ENCODE measurements at regions not wholly inside any gene's neighbourhood (a gene's known extent, or its start where the extent isn't known, plus 50 kb on each side); places are given as distances from the start of the nearest gene placed in this dataset.

DNA sequence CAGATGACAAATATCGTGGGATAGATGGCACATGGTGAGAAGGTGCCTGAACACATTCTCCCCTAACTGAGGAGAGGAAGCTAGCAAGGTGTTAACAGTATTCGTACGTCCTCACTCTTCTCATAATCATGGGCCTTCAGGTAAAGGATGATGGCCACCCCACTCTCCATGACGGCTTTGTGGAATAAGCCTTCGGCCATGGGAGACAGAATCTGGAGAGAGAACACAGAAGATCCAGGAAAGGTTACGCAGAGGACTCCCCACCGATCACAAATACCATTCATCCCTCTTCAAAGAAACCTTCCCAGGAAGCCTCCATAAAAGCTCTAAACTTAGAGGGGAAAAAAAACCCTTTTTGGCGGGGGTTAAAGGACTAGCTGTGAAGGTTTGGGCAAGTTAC lies 189.9 kb downstream of the BCR start (continued):
- TF ChIP-seq ZNF561 (tag by site-specific recombination; IDR thresholded peaks at IDR 0.05; ENCODE audit: borderline replicate concordance) (no peak), WT1 (tag by site-specific recombination; IDR thresholded peaks at IDR 0.05) (no peak)

DNA sequence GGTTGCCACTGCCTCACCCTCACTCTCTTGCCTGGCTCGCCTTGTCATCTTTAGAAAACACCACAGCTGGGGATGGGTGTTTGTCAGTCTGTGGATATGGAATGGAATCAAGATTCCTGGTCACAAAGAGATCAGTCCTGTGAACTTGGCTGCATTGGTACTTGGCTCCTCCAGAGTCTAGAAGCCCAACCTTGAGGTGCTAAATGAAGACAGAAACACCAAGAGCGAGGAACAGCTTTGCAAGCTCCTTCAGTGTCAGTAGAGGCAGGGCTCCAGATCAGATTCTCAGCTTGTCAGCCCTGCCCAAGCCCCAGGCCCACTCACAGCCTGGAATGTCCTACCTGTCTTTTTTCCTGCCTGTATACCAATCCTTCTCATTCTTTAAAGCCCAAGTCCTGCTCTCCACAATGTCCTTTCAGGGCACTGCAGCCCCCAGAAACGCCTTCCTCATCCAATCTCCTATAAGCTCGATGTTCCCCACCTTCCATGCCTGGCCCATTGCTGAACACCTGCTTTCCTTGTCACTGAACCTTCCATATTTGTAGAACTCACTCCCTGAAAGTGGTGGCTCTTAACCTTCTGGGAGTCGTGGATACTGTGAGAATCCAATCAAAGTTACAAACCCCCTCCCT lies 188.9 kb downstream of the BCR start:
- no peak overlapping the region for H3K27ac ChIP-seq (ENCODE audit: extremely low read depth, low read depth, low read length)
- TF ChIP-seq, protein P1, sequence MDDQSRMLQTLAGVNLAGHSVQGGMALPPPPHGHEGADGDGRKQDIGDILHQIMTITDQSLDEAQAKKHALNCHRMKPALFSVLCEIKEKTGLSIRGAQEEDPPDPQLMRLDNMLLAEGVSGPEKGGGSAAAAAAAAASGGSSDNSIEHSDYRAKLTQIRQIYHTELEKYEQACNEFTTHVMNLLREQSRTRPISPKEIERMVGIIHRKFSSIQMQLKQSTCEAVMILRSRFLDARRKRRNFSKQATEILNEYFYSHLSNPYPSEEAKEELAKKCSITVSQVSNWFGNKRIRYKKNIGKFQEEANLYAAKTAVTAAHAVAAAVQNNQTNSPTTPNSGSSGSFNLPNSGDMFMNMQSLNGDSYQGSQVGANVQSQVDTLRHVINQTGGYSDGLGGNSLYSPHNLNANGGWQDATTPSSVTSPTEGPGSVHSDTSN (CRISPR knock-in tag; IDR thresholded peaks at IDR 0.05) = no peak
- no peak for TF ChIP-seq SALL2 (tag by site-specific recombination; IDR thresholded peaks at IDR 0.05; ENCODE audit: borderline replicate concordance)
- no peak for TF ChIP-seq GLIS2 (tag by site-specific recombination; IDR thresholded peaks at IDR 0.05)
- no peak for TF ChIP-seq IKZF3 (tag by site-specific recombination; IDR thresholded peaks at IDR 0.05)
- TF ChIP-seq, protein P2, sequence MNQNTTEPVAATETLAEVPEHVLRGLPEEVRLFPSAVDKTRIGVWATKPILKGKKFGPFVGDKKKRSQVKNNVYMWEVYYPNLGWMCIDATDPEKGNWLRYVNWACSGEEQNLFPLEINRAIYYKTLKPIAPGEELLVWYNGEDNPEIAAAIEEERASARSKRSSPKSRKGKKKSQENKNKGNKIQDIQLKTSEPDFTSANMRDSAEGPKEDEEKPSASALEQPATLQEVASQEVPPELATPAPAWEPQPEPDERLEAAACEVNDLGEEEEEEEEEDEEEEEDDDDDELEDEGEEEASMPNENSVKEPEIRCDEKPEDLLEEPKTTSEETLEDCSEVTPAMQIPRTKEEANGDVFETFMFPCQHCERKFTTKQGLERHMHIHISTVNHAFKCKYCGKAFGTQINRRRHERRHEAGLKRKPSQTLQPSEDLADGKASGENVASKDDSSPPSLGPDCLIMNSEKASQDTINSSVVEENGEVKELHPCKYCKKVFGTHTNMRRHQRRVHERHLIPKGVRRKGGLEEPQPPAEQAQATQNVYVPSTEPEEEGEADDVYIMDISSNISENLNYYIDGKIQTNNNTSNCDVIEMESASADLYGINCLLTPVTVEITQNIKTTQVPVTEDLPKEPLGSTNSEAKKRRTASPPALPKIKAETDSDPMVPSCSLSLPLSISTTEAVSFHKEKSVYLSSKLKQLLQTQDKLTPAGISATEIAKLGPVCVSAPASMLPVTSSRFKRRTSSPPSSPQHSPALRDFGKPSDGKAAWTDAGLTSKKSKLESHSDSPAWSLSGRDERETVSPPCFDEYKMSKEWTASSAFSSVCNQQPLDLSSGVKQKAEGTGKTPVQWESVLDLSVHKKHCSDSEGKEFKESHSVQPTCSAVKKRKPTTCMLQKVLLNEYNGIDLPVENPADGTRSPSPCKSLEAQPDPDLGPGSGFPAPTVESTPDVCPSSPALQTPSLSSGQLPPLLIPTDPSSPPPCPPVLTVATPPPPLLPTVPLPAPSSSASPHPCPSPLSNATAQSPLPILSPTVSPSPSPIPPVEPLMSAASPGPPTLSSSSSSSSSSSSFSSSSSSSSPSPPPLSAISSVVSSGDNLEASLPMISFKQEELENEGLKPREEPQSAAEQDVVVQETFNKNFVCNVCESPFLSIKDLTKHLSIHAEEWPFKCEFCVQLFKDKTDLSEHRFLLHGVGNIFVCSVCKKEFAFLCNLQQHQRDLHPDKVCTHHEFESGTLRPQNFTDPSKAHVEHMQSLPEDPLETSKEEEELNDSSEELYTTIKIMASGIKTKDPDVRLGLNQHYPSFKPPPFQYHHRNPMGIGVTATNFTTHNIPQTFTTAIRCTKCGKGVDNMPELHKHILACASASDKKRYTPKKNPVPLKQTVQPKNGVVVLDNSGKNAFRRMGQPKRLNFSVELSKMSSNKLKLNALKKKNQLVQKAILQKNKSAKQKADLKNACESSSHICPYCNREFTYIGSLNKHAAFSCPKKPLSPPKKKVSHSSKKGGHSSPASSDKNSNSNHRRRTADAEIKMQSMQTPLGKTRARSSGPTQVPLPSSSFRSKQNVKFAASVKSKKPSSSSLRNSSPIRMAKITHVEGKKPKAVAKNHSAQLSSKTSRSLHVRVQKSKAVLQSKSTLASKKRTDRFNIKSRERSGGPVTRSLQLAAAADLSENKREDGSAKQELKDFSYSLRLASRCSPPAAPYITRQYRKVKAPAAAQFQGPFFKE (tag by site-specific recombination; IDR thresholded peaks at IDR 0.05; ENCODE audit: borderline replicate concordance) = no peak
- TF ChIP-seq ZNF132 (tag by site-specific recombination; IDR thresholded peaks at IDR 0.05; ENCODE audit: borderline replicate concordance) = no peak
- no peak for TF ChIP-seq SP7 (tag by site-specific recombination; IDR thresholded peaks at IDR 0.05)
- no peak for TF ChIP-seq ZNF701 (tag by site-specific recombination; IDR thresholded peaks at IDR 0.05)
- TF ChIP-seq, protein P3, sequence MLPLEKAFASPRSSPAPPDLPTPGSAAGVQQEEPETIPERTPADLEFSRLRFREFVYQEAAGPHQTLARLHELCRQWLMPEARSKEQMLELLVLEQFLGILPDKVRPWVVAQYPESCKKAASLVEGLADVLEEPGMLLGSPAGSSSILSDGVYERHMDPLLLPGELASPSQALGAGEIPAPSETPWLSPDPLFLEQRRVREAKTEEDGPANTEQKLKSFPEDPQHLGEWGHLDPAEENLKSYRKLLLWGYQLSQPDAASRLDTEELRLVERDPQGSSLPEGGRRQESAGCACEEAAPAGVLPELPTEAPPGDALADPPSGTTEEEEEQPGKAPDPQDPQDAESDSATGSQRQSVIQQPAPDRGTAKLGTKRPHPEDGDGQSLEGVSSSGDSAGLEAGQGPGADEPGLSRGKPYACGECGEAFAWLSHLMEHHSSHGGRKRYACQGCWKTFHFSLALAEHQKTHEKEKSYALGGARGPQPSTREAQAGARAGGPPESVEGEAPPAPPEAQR (tag by site-specific recombination; IDR thresholded peaks at IDR 0.05) = no peak
- TF ChIP-seq KLF1 (tag by site-specific recombination; IDR thresholded peaks at IDR 0.05) = no peak
- TF ChIP-seq ZNF175 (tag by site-specific recombination; IDR thresholded peaks at IDR 0.05) = no peak
- TF ChIP-seq ZNF654 (tag by site-specific recombination; IDR thresholded peaks at IDR 0.05; ENCODE audit: low read depth) = no peak
- TF ChIP-seq BCL11B (tag by site-specific recombination; IDR thresholded peaks at IDR 0.05; ENCODE audit: low read depth) = no peak
- no peak for TF ChIP-seq ZNF302 (tag by site-specific recombination; IDR thresholded peaks at IDR 0.05; ENCODE audit: low read depth)
- no peak for TF ChIP-seq ZNF558 (tag by site-specific recombination; IDR thresholded peaks at IDR 0.05)
- TF ChIP-seq ZNF629 (tag by site-specific recombination; IDR thresholded peaks at IDR 0.05) = no peak
- no peak for TF ChIP-seq ZNF433 (tag by site-specific recombination; IDR thresholded peaks at IDR 0.05; ENCODE audit: low read depth)
- TF ChIP-seq ZEB2 (tag by site-specific recombination; IDR thresholded peaks at IDR 0.05) = no peak
- TF ChIP-seq YY2 (tag by site-specific recombination; IDR thresholded peaks at IDR 0.05) = no peak
- no peak for TF ChIP-seq ZNF174 (tag by site-specific recombination; IDR thresholded peaks at IDR 0.05)
- H3K4me1 ChIP-seq (ENCODE audit: control insufficient read depth, insufficient read depth, low read length) = no peaks in the 10 kb centered on the region
- ChIA-PET POLR2A (no interaction called here), CTCF (interaction anchor here (1.2 to 1.9 kb wide), 3 partner anchors 8 to 79 kb away, joined by 6 to 8 read pairs (median 7); no protein-coding TSS in a partner anchor)
- H3K4me3 ChIP-seq (ENCODE audit: low read depth, low read length) = no peak overlapping the region
- H3K36me3 ChIP-seq (ENCODE audit: control insufficient read depth in 2 of 2, insufficient read depth in 1 of 2, low read length in 2 of 2) = no peaks in the 10 kb centered on the region
- H3K9me3 ChIP-seq (ENCODE audit: control insufficient read depth, insufficient read depth, low read depth, low read length) = no peaks in the 10 kb centered on the region

Measured in HEK293 (cell line).